Choroid plexus epithelial cell (primary cell): ENCODE measurements at regions not wholly inside any gene's neighbourhood (a gene's known extent, or its start where the extent isn't known, plus 50 kb on each side); places are given as distances from the start of the nearest gene placed in this dataset.

Source experiments
- DNase-seq: peaks from one replicate; pipeline ENCODE4 v3.0.0-alpha.2; 2010; ENCODE audit warnings: low read depth
- H3K4me3 ChIP-seq: 2 replicates; pipeline ENCODE4 v1.5.1; 2011; ENCODE audit warnings: low read depth, mild to moderate bottlenecking, control low read depth, low read length, moderate library complexity
- CTCF ChIP-seq: conservative IDR thresholded peaks from 2 replicates; pipeline ENCODE4 v1.5.1; 2011; ENCODE audit warnings: low read depth, mild to moderate bottlenecking, control low read depth, inconsistent platforms, low read length, moderate library complexity

DNA sequence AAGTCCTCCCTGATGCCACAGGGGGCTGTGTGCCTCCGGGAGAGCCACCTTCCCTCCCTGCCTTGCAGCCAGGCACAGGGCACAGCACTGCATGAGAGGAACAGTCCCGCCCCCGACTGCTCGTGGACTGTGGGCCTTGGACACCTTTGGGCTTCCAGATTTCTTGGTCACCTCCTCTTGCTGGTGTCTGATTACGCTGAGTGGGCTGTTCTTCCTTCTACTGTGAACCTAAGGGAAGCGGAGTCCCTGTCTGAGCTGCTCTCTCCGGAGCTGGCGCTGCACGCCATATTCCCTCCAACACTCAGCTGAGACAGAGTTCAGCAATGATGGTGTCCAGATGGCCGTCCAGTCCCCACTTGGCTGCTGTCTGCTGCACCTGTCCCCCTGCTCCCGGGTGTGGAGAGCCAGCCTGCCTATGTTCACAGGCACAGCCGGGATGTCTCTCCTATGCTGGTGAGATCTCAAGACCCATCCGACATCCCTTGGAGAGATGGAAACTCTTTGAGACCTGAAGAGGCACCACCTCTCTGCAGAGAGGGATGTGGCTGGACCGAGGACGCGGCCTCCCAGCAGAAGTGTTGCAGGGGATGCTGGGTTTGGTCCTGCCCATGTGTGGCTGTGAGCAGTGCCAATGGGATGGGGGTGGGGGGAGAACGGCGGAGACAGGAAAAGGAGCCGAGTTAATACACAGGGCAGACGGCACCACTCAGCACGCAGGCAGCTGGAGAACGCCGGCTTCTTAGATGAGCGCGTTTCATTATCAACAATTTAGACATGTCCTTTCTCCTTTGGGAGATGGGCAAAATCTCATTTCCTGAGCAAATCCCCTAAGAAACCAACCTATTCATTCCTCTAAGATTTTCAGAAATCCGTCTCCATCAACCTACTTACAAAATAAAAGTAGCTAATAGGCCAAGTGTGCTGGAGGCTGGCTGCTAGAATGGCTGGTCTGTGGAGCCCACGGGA is 171.9 kb downstream of the ENGASE start:
- TF ChIP-seq CTCF, result no peak
- H3K4me3 ChIP-seq, result no peak overlapping the region
- DNase-seq, result no peak

GRCh38 chr17:79244665-79245064 is 170.0 kb downstream of the ENGASE start:
- no peak for DNase-seq
- TF ChIP-seq CTCF, result no peak
- H3K4me3 ChIP-seq, result no peak overlapping the region

GRCh38 chr17:79243996-79244395 is 169.4 kb downstream of the ENGASE start:
- no peak overlapping the region for H3K4me3 ChIP-seq

GRCh38 chr17:79243603-79243990 is 169.0 kb downstream of the ENGASE start:
- DNase-seq, result no peak
- TF ChIP-seq CTCF, result no peak
- H3K4me3 ChIP-seq, result no peak overlapping the region

More at GRCh38 chr17:79243996-79244395, 169.4 kb downstream of the ENGASE start:
- no peak for DNase-seq
- TF ChIP-seq CTCF, result no peak

GRCh38 chr17:79242873-79243602 is 168.4 kb downstream of the ENGASE start:
- DNase-seq, result peak; percentile 2
- no peak overlapping the region for H3K4me3 ChIP-seq
- no peak for TF ChIP-seq CTCF

DNA sequence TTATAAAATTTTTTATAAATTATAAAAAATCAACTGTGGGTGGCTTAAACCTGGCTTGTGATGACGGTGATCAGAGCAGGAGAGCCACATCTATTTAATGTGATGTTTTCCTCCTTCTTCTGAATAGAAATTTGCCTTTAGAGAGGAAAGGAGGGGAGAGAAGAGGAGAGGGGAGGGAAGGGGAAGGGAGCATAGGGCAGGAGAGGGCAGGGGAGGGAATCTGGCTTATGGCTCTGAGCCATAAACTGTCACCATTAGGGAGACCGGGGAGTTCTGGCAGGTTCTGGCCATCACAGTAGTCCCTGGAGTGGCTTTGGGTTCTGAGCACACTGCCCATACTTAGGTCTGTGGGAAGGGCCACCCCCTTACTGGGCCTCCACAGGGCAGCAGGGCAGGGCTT is 167.8 kb downstream of the ENGASE start:
- no peak overlapping the region for H3K4me3 ChIP-seq
- TF ChIP-seq CTCF, result no peak
- no peak for DNase-seq
